A673 (cell line): ENCODE measurements at regions not wholly inside any gene's neighbourhood (a gene's known extent, or its start where the extent isn't known, plus 50 kb on each side); places are given as distances from the start of the nearest gene placed in this dataset.

Experiments used
- BruUV-seq: library from RNA; stranded (reverse); fragments of 400-500 nt; replicated peaks from 2 replicates; lab custom pipeline; 2021; lab: Mats Ljungman, UMichigan
- CTCF ChIA-PET: fragments of 300-600 bp; sonication (Branson Sonifier 250); formaldehyde crosslinking; loops from one replicate; lab custom pipeline; 2022; ENCODE audit warnings: antibody characterized with exemption; lab: Charles Lee
- POLR2A ChIA-PET: fragments of 300-600 bp; sonication (Branson Sonifier 250); formaldehyde crosslinking; loops from one replicate; lab custom pipeline; 2022; ENCODE audit warnings: antibody characterized with exemption; ENCODE audit not compliant: low non-redundant PET; lab: Charles Lee
- DNase-seq: peaks from one replicate; pipeline ENCODE4 v3.0.0-alpha.2; 2015; ENCODE audit warnings: low spot score
- H3K27ac ChIP-seq: fragments of 200-600 bp; sonication (generic); 2 replicates; pipeline ENCODE4 v1.5.1; 2016; ENCODE audit warnings: mixed run types, low read depth, mild to moderate bottlenecking, mixed read lengths, antibody characterized with exemption, low read length; ENCODE audit not compliant: poor library complexity, severe bottlenecking
- H3K27me3 ChIP-seq: fragments of 200-600 bp; sonication (generic); replicated peaks from 2 replicates; pipeline ENCODE4 v1.6.1; 2017; ENCODE audit warnings: mixed run types, low read depth, mild to moderate bottlenecking, mixed read lengths, antibody characterized with exemption, low read length; ENCODE audit not compliant: insufficient read depth, poor library complexity
- H3K36me3 ChIP-seq: fragments of 200-600 bp; sonication (generic); 2 replicates; pipeline ENCODE4 v1.6.1; 2016; ENCODE audit warnings: mixed run types, mild to moderate bottlenecking, mixed read lengths, antibody characterized with exemption, low read length; ENCODE audit not compliant: insufficient read depth, poor library complexity, severe bottlenecking
- H3K4me1 ChIP-seq: fragments of 200-600 bp; sonication (generic); 2 replicates; pipeline ENCODE4 v1.6.1; 2017; ENCODE audit warnings: mixed run types, mild to moderate bottlenecking, mixed read lengths, antibody characterized with exemption, low read length; ENCODE audit not compliant: insufficient read depth, poor library complexity, severe bottlenecking
- H3K4me3 ChIP-seq: fragments of 200-600 bp; sonication (generic); 2 replicates; pipeline ENCODE4 v1.5.1; 2016; ENCODE audit warnings: low read depth, mixed run types, mild to moderate bottlenecking, mixed read lengths, low read length; ENCODE audit not compliant: poor library complexity, severe bottlenecking
- H3K9me3 ChIP-seq: fragments of 200-600 bp; sonication (generic); 2 replicates; pipeline ENCODE4 v1.6.1; 2016; ENCODE audit warnings: mixed run types, low read depth, mild to moderate bottlenecking, mixed read lengths, antibody characterized with exemption, low read length; ENCODE audit not compliant: poor library complexity, severe bottlenecking
- CTCF ChIP-seq: fragments of 300-800, 200-600 bp; sonication (generic); conservative IDR thresholded peaks from 2 replicates; pipeline ENCODE4 v1.5.1; 2017; ENCODE audit warnings: low read depth, mild to moderate bottlenecking, antibody characterized with exemption, low read length, moderate library complexity, mixed read lengths
- EZH2 ChIP-seq: fragments of 200-600 bp; sonication (generic); IDR thresholded peaks from 2 replicates; pipeline ENCODE4 v1.6.1; 2017; ENCODE audit warnings: borderline replicate concordance, low read depth, mild to moderate bottlenecking, mixed read lengths, antibody characterized with exemption, low read length; ENCODE audit not compliant: poor library complexity, severe bottlenecking
- intact Hi-C: fragments of 100-400 bp; cut with micrococcal nuclease; formaldehyde crosslinking; loops from one replicate; pipeline ENCODE4 v1.10.0; 2022; ENCODE audit not compliant: unreplicated experiment

DNA sequence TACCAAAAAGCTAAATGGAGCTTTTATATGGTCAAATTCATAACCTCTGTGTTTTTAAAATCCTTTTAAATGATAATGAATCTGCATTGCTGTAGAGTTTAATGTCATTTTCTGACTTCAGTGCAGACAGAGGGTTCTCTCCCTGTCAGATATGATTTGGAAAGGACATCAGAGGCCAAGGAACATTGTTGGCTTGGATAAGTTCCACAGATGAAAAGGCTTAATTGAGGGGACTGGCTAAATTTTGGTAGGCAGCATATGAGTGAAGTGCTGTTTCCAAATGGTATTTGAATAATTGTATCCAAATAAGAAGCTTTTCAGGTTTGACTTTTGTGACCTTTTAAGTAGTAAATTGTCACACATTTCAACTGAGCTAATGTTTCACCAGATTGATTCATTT lies 124.6 kb upstream of the KCNH7 start:
- intact Hi-C loops = no loop called here
- no peak overlapping the region for H3K4me3 ChIP-seq
- POLR2A ChIA-PET = no interaction called here
- BruUV-seq = no TSS peak
- H3K27me3 ChIP-seq = no peaks in the 10 kb centered on the region
- H3K9me3 ChIP-seq = no peaks in the 10 kb centered on the region
- H3K36me3 ChIP-seq = no peaks in the 10 kb centered on the region
- H3K27ac ChIP-seq = no peak overlapping the region
- H3K4me1 ChIP-seq = no peaks in the 10 kb centered on the region
- CTCF ChIA-PET = no interaction called here
- TF ChIP-seq CTCF = no peak
- no peak for TF ChIP-seq EZH2
- no peak for DNase-seq

GRCh38 chr2:162945785-162946184 lies 107.2 kb upstream of the KCNH7 start:
- CTCF ChIA-PET = no interaction called here
- POLR2A ChIA-PET = no interaction called here
- intact Hi-C loops = no loop called here
- Histone ChIP-seq H3K27me3 (no peaks in the 10 kb centered on the region), H3K9me3 (no peaks in the 10 kb centered on the region), H3K4me3 (no peak overlapping the region), H3K4me1 (no peaks in the 10 kb centered on the region), H3K36me3 (no peaks in the 10 kb centered on the region), H3K27ac (no peak overlapping the region)
- no peak for DNase-seq
- BruUV-seq = no TSS peak
- no peak for TF ChIP-seq EZH2
- no peak for TF ChIP-seq CTCF

DNA sequence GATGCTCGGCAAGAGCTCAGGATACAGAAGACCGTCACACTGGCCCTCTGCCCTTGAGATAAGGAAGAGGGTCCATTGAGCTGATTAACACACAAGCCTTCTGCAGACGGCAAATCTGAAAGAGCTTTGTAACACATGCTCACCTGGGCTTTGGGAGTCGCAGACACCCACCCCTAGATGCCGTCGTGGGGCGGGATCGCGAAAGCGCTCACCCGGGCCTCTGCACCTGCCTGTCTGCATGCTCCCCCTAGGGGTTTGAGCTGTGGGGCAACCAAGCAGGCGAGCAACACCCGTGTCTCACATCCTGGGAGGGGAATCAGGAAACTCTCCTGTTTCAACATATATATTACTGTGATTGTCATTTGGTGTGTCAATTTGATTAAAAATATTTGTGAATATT lies 99.8 kb upstream of the KCNH7 start:
- H3K9me3 ChIP-seq = peaks cover 6% of the 10 kb centered on the region
- no peaks in the 10 kb centered on the region for H3K27me3 ChIP-seq
- H3K4me3 ChIP-seq = no peak overlapping the region
- BruUV-seq = no TSS peak
- H3K36me3 ChIP-seq = no peaks in the 10 kb centered on the region
- POLR2A ChIA-PET = no interaction called here
- DNase-seq = no peak
- no peak for TF ChIP-seq CTCF
- no peak for TF ChIP-seq EZH2
- H3K27ac ChIP-seq = no peak overlapping the region
- H3K4me1 ChIP-seq = no peaks in the 10 kb centered on the region
- CTCF ChIA-PET = no interaction called here
- intact Hi-C loops = no loop called here
